Endothelial cell of umbilical vein (primary cell): ENCODE measurements at regions not wholly inside any gene's neighbourhood (a gene's known extent, or its start where the extent isn't known, plus 50 kb on each side); places are given as distances from the start of the nearest gene placed in this dataset.

Experiments
- BruUV-seq: library from RNA; stranded (reverse); fragments of 400-500 nt; replicated peaks from 2 replicates; lab custom pipeline; 2021; lab: Mats Ljungman, UMichigan
- CTCF ChIA-PET: fragments of 300-600, 350-600 bp; sonication (Branson Sonifier 250); formaldehyde crosslinking; loops from one replicate; lab custom pipeline; 2021; ENCODE audit warnings: antibody characterized with exemption, inconsistent platforms; lab: Charles Lee
- POLR2A ChIA-PET: fragments of 300-600, 350-600 bp; sonication (Branson Sonifier 250); formaldehyde crosslinking; loops from one replicate; lab custom pipeline; 2021; ENCODE audit warnings: antibody characterized with exemption, inconsistent platforms; lab: Charles Lee
- DNase-seq: peaks from one replicate; pipeline ENCODE4 v3.0.0-alpha.2; 2011; ENCODE audit warnings: low read depth, low spot score
- FAIRE-seq: peaks from 2 replicates; lab custom pipeline; 2011; peaks lifted over from hg19 to GRCh38; lab: Jason Lieb, UNC
- H2AFZ ChIP-seq: 2 replicates; pipeline ENCODE4 v1.6.0; 2012; ENCODE audit warnings: low read depth, low read length, control low read depth, inconsistent platforms
- H3K27ac ChIP-seq: 2 replicates; pipeline ENCODE4 v1.5.1; 2011; ENCODE audit warnings: low read depth, mild to moderate bottlenecking, control low read depth, low read length, moderate library complexity; ENCODE audit not compliant: insufficient read depth
- H3K27me3 ChIP-seq, 2 experiments: 2 replicates each; pipeline versions ENCODE4 v1.6.0 to v1.6.1; 2011; ENCODE audit warnings: low read length in 2 of 2, mixed read lengths in 1 of 2; ENCODE audit not compliant: control insufficient read depth in 2 of 2, insufficient read depth in 2 of 2
- H3K36me3 ChIP-seq, 2 experiments: 2 replicates in 1 of 2; 3 replicates in 1 of 2; pipeline ENCODE4 v1.5.1; 2011; ENCODE audit warnings: low read length in 2 of 2, mild to moderate bottlenecking in 1 of 2, moderate library complexity in 1 of 2; ENCODE audit not compliant: control insufficient read depth in 2 of 2, insufficient read depth in 2 of 2; ENCODE audit errors: extremely low read depth in 1 of 2
- H3K4me1 ChIP-seq: 3 replicates; pipeline ENCODE4 v1.5.1; 2011; ENCODE audit warnings: mild to moderate bottlenecking, low read length; ENCODE audit not compliant: control insufficient read depth, insufficient read depth; ENCODE audit errors: extremely low read depth
- H3K4me2 ChIP-seq: 2 replicates; pipeline ENCODE4 v1.6.1; 2011; ENCODE audit warnings: low read length, control low read depth, mixed read lengths; ENCODE audit not compliant: insufficient read depth
- H3K4me3 ChIP-seq, 3 experiments: fragments of 200-600 bp in 1 of 3; sonication (generic), shearing (Covaris generic) in 1 of 3; replicated peaks in 1 of 3; 2 replicates each; pipeline ENCODE4 v1.5.1; 2011 to 2016; ENCODE audit warnings: control low read depth in 3 of 3, low read length in 3 of 3, mild to moderate bottlenecking in 2 of 3, inconsistent platforms in 1 of 3, low read depth in 1 of 3, moderate library complexity in 1 of 3; ENCODE audit not compliant: insufficient read depth in 1 of 3
- H3K79me2 ChIP-seq: 2 replicates; pipeline ENCODE4 v1.6.0; 2012; ENCODE audit warnings: low read length, inconsistent platforms; ENCODE audit not compliant: control insufficient read depth, insufficient read depth
- H3K9ac ChIP-seq: replicated peaks from 2 replicates; pipeline ENCODE3; 2011; ENCODE audit warnings: low read length, control low read depth; ENCODE audit not compliant: insufficient read depth; ENCODE audit errors: extremely low read depth
- H3K9me1 ChIP-seq: replicated peaks from 3 replicates; pipeline ENCODE4 v1.6.0; 2011; ENCODE audit warnings: mild to moderate bottlenecking, low read length; ENCODE audit not compliant: control insufficient read depth, insufficient read depth; ENCODE audit errors: extremely low read depth
- H3K9me3 ChIP-seq: replicated peaks from 2 replicates; pipeline ENCODE4 v1.5.1; 2012; ENCODE audit warnings: low read length, inconsistent platforms; ENCODE audit not compliant: control insufficient read depth, insufficient read depth
- H4K20me1 ChIP-seq: replicated peaks from 2 replicates; pipeline ENCODE3; 2011; ENCODE audit warnings: mild to moderate bottlenecking, low read length; ENCODE audit not compliant: control insufficient read depth, insufficient read depth; ENCODE audit errors: extremely low read depth
- EZH2 ChIP-seq: IDR thresholded peaks from 2 replicates; pipeline ENCODE4 v1.6.1; 2012; ENCODE audit warnings: borderline replicate concordance, low read depth, mild to moderate bottlenecking, moderate library complexity, low read length, inconsistent platforms; ENCODE audit not compliant: severe bottlenecking
- FOS ChIP-seq: IDR thresholded peaks from 2 replicates; pipeline ENCODE4 v1.6.1; 2011; ENCODE audit warnings: mild to moderate bottlenecking, low read length, moderate library complexity, borderline replicate concordance; ENCODE audit not compliant: insufficient read depth
- GATA2 ChIP-seq: IDR thresholded peaks from 2 replicates; pipeline ENCODE4 v1.7.0; 2011; ENCODE audit warnings: low read depth, mild to moderate bottlenecking, moderate library complexity, mixed read lengths, low read length; ENCODE audit not compliant: insufficient read length, insufficient read depth
- JUN ChIP-seq: IDR thresholded peaks from 2 replicates; pipeline ENCODE4 v1.6.1; 2011; ENCODE audit warnings: borderline replicate concordance, low read depth; ENCODE audit not compliant: insufficient read length, insufficient read depth
- MYC ChIP-seq: IDR thresholded peaks from one replicate; pipeline ENCODE4 v1.6.1; 2011; ENCODE audit warnings: mild to moderate bottlenecking, low read depth, low read length
- POLR2AphosphoS5 ChIP-seq: IDR thresholded peaks from 2 replicates; pipeline ENCODE4 v1.6.1; 2012; ENCODE audit warnings: low read depth, mild to moderate bottlenecking, control low read depth, low read length, moderate library complexity; ENCODE audit not compliant: insufficient read depth
- dilution Hi-C: fragments of 300-500 bp; cut with MboI; formaldehyde crosslinking; loops from one replicate; pipeline ENCODE4 v1.15.0; 2019; ENCODE audit warnings: low sequenced_read_pairs; ENCODE audit not compliant: extremely low pct_ligation_motif_present
- intact Hi-C: fragments of 100-400 bp; cut with micrococcal nuclease; formaldehyde crosslinking; loops from one replicate; pipeline ENCODE4 v1.10.0; 2022
- TF ChIP-seq, protein P1 (sequence below), 2 donors: IDR thresholded peaks; 1 replicate in 1 of 2; 2 replicates in 1 of 2; pipeline ENCODE4 v1.5.1; 2011; ENCODE audit warnings: low read length in 2 of 2, mild to moderate bottlenecking in 2 of 2, moderate library complexity in 2 of 2, control low read depth in 1 of 2, inconsistent platforms in 1 of 2, low read depth in 1 of 2; ENCODE audit not compliant: insufficient read depth in 1 of 2; ENCODE audit errors: extremely low read depth in 1 of 2
- TF ChIP-seq, protein P2 (sequence below): IDR thresholded peaks from 2 replicates; pipeline ENCODE4 v1.6.1; 2011; ENCODE audit not compliant: insufficient read depth, insufficient read length

DNA sequence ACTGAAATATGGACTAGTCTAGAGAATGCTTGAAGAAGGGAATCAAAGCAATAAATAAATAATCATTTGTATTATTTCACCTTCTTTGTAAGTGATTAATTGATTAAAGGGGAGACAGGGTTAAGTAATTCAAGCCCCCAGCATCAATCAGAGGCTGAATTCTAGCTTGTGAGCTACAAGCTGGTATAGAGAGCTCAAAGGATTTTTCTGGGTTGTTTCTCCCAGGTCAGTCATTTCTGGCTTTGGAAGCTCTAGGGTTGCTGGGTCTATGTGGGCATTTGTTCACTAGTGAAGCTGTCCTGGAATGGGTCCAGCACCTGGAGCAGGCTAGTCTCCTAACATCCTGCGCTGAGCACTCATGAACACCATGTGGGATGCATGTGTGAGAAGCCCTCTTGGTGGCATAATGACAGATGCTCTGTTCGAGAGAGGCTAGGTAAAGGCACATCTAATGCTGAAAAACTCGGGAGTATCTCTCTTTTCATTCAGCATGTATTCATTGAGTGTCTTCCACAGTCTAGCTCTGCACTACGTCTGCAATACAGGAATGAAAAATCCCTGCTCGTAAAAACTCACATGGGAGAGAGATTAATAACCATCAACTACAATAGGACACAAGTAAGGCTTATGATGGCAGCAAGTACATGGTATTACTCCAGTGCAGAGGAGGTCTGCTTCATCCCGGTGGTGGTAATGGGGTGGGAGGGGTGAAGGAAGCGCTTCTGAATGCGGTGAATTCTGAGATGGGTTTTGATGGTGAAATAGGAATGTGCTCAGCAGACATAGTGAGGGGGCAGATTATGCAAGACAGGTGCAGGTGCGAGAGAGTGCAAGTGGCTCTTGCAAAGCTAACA lies 68.0 kb upstream of the NRP1 start:
- Histone ChIP-seq H3K4me1 (no peaks in the 10 kb centered on the region), H3K9me3 (no peaks in the 10 kb centered on the region), H2AFZ (no peak overlapping the region), H3K9me1 (no peaks in the 10 kb centered on the region), H3K27ac (no peak overlapping the region), H3K4me3 (no peak overlapping the region), H3K36me3 (no peaks in the 10 kb centered on the region), H3K27me3 (peaks cover 0 to 8% of the 10 kb centered on the region in 2 experiments), H3K79me2 (no peaks in the 10 kb centered on the region), H3K9ac (no peak overlapping the region), H3K4me2 (no peak overlapping the region), H4K20me1 (no peaks in the 10 kb centered on the region)
- TF ChIP-seq EZH2 (no peak), POLR2AphosphoS5 (no peak), FOS (no peak), GATA2 (no peak), JUN (no peak), MYC (no peak)
- TF ChIP-seq, protein P1, sequence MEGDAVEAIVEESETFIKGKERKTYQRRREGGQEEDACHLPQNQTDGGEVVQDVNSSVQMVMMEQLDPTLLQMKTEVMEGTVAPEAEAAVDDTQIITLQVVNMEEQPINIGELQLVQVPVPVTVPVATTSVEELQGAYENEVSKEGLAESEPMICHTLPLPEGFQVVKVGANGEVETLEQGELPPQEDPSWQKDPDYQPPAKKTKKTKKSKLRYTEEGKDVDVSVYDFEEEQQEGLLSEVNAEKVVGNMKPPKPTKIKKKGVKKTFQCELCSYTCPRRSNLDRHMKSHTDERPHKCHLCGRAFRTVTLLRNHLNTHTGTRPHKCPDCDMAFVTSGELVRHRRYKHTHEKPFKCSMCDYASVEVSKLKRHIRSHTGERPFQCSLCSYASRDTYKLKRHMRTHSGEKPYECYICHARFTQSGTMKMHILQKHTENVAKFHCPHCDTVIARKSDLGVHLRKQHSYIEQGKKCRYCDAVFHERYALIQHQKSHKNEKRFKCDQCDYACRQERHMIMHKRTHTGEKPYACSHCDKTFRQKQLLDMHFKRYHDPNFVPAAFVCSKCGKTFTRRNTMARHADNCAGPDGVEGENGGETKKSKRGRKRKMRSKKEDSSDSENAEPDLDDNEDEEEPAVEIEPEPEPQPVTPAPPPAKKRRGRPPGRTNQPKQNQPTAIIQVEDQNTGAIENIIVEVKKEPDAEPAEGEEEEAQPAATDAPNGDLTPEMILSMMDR (IDR thresholded peaks at IDR 0.05; ENCODE audit: extremely low read depth in 1 of 2, insufficient read depth in 1 of 2, low read depth in 1 of 2, low read length in 2 of 2): no peak
- TF ChIP-seq, protein P2, sequence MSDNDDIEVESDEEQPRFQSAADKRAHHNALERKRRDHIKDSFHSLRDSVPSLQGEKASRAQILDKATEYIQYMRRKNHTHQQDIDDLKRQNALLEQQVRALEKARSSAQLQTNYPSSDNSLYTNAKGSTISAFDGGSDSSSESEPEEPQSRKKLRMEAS: no peak
- dilution Hi-C loops: no loop called here
- DNase-seq (no peak), FAIRE-seq (no peak)
- intact Hi-C loops: no loop called here
- ChIA-PET CTCF (no interaction called here), POLR2A (no interaction called here)
- BruUV-seq: no TSS peak
